ENCODE measurements at regions not wholly inside any gene's neighbourhood (a gene's known extent, or its start where the extent isn't known, plus 50 kb on each side); places are given as distances from the start of the nearest gene placed in this dataset.

DNA sequence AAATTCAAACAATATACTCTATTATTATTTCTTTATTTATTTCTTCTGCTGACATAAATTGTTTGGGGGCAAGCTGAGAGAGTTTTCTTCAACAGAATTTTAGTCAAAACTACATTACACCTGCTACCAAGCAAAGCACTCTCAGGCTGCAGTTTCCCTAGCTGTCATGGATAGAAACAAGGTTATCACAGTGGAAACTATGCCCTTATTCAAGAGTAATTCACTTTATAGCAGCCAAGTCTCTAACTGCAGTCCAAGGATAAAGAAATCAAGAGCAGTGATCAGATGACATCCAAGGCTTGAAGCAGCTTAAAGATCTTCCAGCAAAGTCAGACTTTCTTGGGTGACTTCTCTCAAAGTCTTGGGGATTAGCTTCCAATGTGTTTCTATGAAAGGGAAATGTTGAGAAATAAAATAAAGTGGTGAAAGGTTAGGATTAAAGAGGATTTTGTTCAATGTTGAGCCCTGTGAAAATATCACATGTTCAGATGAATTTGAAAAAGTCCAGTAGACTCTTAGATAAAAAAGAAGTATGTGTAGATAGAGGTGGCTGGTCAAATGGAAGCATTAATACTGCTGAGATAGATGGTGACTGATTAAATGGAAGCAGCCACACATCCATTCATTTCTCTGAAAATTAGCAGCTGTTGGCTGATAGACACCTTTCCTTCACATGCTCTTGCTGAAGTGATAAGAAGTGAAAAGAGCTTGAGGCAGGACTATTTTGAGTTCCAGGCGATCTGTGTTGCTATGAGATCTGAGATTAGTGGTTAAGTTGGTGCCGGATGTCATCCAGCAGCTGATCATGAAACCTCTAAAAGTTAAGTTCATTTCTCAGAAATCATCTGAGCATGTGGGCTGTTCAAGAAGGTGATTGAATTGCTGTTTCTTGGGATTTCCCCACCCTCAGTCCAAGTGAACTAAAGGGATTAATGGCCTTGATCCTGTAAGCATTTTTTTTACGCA is 257.8 kb upstream of the BTG1 start:
- TF ChIP-seq, protein P1, sequence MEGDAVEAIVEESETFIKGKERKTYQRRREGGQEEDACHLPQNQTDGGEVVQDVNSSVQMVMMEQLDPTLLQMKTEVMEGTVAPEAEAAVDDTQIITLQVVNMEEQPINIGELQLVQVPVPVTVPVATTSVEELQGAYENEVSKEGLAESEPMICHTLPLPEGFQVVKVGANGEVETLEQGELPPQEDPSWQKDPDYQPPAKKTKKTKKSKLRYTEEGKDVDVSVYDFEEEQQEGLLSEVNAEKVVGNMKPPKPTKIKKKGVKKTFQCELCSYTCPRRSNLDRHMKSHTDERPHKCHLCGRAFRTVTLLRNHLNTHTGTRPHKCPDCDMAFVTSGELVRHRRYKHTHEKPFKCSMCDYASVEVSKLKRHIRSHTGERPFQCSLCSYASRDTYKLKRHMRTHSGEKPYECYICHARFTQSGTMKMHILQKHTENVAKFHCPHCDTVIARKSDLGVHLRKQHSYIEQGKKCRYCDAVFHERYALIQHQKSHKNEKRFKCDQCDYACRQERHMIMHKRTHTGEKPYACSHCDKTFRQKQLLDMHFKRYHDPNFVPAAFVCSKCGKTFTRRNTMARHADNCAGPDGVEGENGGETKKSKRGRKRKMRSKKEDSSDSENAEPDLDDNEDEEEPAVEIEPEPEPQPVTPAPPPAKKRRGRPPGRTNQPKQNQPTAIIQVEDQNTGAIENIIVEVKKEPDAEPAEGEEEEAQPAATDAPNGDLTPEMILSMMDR (IDR thresholded peaks at IDR 0.05) = no peak
- TF ChIP-seq POLR2A (IDR thresholded peaks at IDR 0.05) = no peak

Data from thyroid gland (tissue), 4 donors.